ENCODE measurements at regions not wholly inside any gene's neighbourhood (a gene's known extent, or its start where the extent isn't known, plus 50 kb on each side); places are given as distances from the start of the nearest gene placed in this dataset.
A peak's percentile ranks its signal among the peaks of the same experiment; 100 is the strongest.

GRCh38 chr4:124243671-124244366, 468.7 kb downstream of the ANKRD50 start:
- Histone ChIP-seq H3K27ac (no peak overlapping the region), H3K4me3 (no peak overlapping the region)

GRCh38 chr4:124253080-124253479, 459.5 kb downstream of the ANKRD50 start:
- Histone ChIP-seq H3K4me3 (no peak overlapping the region), H3K27ac (no peak overlapping the region)

DNA sequence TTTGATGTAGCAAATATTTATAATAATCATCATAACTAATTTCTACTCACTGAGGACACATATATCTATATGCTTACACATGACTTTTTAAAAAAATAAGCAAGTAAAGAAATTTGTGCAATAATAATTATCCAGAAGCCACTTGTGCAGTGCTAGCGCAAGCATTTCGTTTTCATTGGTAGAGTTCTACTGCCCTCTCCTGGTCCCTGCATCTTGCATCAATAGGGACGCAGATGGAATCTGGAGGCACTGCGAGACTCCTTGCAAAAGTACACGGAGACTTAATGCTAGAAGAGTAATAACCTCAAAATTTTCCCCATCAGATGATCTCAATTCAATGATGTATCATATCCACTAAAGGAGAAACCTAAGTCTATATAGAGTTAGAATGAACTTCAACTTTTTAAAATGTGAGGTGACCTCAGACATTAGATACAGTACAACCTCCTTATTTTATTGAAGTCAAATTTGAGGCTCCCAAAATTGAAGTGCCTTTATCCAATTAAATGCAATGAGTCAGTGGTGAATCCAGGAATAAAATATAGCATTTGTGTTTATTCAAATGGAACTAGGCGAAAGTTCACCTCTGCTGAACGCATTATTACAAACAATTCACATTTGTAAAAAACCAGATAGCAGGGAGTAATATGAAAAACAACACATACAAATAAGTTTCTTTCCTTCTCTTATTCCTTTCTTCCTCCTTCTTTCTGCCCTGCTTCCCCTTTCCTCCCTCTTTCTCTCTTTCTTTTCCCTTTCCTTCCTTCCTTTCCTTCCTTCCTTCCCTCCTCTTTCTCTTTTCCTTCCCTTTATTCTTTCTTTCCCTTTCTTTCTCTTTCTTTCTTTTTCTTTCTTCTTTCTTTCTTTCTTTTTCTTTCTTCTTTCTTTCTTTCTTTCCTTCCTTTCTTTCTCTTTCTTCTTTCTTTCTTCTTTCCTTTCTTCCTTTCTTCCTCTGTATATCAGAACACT, 450.0 kb downstream of the ANKRD50 start:
- no peak overlapping the region for H3K4me3 ChIP-seq
- H3K27ac ChIP-seq: peak overlapping the region in 3 of 21 experiments; percentile 19 to 42 (median 19)

DNA sequence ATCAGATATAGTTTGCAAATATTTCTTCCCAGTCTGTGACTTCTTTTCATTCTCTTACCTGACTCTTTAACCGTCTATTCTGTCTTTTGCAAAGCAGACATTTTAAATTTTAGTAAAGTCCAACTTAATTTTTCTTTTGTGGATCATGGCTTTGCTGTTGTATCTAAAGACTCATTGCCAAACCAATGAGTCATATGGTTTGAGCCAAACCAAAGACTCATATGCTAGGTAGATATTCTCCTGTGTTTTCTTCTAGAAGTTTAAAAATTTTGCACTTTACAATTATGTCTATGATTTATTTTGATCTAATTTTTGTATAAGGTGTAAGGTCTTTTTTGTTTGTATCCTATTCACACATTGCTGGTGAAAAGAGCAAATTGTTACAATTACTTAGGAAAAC, 446.8 kb downstream of the ANKRD50 start:
- H3K4me3 ChIP-seq: no peak overlapping the region
- H3K27ac ChIP-seq: no peak overlapping the region

DNA sequence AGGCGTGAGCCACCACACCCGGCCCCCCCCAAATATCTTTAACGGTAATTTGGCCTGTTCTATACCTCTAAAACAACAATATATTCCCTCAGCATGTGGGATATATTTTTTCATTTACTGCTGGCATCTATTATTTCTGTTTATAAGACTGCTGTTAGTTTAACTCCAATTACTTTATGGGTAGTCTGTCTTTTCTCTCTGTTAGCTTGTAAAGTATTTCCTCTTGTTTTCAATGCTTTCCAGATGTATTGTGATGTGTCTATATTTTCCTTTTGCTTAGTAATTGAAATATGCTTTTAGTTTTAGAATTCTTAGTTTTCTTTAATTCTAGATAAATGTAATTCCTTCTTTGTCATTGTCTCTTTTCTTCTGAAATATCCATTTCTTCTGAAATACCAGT, 445.8 kb downstream of the ANKRD50 start:
- H3K27ac ChIP-seq: peak overlapping the region in 1 of 21 experiments; percentile 51

DNA sequence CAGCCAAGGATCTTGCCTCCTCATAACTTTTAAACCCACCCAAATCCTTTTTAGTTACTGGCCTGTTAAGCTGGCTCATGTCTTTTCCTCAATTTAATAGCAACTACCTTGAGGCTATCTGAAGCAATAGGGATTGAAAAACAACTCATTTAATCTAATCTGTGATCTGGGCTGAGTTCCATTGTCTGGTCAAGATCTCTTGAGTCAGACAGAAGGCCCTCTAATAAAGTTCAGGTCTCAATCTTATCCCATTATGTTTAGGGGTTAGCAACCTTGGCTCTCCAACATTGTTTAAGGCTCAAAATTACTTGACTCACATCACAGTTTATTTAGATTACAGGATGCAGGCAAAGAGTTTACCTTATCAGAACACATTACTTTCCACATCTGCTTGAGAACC, 436.1 kb downstream of the ANKRD50 start:
- no peak overlapping the region for H3K4me3 ChIP-seq
- no peak overlapping the region for H3K27ac ChIP-seq

More for the DNA sequence above, 445.8 kb downstream of the ANKRD50 start:
- H3K4me3 ChIP-seq: no peak overlapping the region

DNA sequence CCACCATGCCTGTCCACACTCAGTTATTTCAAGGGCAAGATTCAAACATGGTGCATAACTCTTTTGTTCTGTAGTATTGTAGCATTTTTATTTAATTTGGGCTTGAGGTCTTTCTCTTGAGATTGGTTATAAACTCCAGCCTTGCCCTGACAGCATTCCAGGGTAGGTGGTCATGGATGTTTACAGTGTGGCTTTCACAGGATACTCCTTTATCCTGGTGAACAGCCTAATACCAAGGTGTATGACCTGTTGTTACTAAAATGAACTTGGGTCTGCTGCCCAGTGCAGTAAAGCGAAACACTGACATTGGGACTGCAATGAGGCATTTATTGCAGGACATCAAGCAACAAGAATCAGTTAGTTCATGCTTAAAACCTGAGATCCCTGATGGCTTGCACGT, 434.8 kb downstream of the ANKRD50 start:
- H3K4me3 ChIP-seq: no peak overlapping the region
- H3K27ac ChIP-seq: no peak overlapping the region

- H3K27ac ChIP-seq: no peak overlapping the region
Measured at GRCh38 chr4:124278477-124278876, 434.1 kb downstream of the ANKRD50 start.

GRCh38 chr4:124279741-124280140, 432.8 kb downstream of the ANKRD50 start:
- H3K27ac ChIP-seq: no peak overlapping the region

More at GRCh38 chr4:124278477-124278876, 434.1 kb downstream of the ANKRD50 start:
- no peak overlapping the region for H3K4me3 ChIP-seq

DNA sequence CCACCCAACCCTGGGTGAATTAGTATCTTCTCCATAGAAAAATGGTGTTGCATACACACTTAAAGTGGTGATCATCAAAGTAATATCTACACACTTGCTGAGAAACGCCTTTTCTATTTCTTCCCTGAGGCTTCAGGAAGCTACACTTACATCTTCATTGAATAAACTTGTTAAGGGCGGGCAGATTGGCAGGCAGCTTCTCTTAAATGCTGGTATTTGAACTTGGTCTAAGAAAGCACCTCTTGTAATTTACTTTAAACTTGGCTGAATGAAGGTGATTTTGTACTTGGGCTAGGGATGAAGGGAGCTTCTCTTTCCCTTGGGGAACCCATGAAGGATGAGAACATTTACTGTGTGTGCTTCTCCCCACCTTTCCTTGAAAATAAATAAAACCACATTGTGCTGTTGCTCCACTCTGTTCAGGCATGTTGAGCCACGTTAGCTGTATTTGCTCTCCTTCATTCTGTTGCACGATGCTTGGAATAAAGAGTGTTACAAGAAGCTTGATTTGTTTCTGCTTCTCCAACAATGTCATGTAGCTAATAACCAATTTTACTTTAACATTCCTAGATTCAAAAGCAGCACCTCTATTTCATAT, 430.1 kb downstream of the ANKRD50 start:
- H3K27ac ChIP-seq: peak overlapping the region in 3 of 21 experiments; percentile 8 to 53 (median 15)

More at GRCh38 chr4:124279741-124280140, 432.8 kb downstream of the ANKRD50 start:
- no peak overlapping the region for H3K4me3 ChIP-seq

DNA sequence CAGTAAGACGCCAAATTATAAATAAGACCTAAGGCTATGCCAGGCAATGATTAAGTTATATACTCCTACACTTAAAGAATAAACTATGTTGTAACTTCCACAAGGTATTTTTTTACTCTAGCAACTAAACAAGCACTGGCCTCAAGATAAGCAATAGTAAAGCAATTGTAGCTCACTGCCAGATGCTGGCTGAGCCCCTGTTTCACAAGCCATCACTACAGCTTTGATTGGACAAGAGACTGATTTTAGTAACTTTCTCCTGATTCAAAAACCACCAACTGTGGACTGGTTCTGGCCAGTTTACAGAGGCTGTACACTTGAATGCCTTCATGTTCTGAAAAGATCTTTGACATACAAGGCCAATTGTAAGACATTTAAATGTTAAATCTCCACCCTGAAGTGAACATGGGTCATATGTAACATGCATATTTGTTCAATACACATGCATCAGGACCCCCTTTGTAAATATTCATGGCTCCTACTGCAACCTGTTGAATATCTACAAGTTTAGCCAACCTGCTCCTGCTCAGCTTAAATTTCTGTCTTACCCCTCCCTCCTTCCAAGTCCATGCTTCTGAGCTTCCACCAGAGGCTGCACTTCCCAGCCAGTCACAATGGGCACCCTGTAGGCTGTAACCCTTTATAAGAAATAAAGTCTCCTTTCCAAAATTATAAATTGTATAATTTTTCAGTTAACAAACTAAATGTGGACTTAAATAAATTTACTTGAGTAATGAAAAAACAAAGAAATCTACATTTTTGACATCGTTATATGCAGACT, 423.6 kb downstream of the ANKRD50 start:
- Histone ChIP-seq H3K4me3 (no peak overlapping the region), H3K27ac (no peak overlapping the region)

More for the DNA sequence above, 430.1 kb downstream of the ANKRD50 start:
- H3K4me3 ChIP-seq: no peak overlapping the region

- no peak overlapping the region for H3K4me3 ChIP-seq
Measured at GRCh38 chr4:124290678-124291077, 421.9 kb downstream of the ANKRD50 start.

DNA sequence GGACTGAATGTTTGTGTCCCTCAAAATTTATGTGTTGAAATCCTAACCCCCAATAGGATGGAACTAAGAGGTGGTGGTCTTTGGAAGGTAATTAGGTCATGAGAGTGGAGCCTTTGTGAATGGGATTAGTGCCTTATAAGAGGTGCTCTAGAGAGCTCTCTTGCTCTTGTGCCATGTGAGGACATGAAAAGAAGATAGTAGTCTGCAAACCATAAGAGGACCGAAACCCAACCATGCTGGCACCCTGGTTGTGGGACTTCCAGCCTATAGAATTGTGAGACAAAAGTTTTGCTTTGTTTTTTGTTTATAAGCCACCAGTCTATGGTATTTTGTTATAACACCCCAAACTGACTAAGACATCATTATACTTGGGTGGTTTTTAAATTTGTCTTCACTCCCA, 417.1 kb downstream of the ANKRD50 start:
- Histone ChIP-seq H3K4me3 (no peak overlapping the region), H3K27ac (no peak overlapping the region)

More at GRCh38 chr4:124290678-124291077, 421.9 kb downstream of the ANKRD50 start:
- no peak overlapping the region for H3K27ac ChIP-seq

GRCh38 chr4:124304941-124305340, 407.6 kb downstream of the ANKRD50 start:
- Histone ChIP-seq H3K27ac (no peak overlapping the region), H3K4me3 (no peak overlapping the region)

DNA sequence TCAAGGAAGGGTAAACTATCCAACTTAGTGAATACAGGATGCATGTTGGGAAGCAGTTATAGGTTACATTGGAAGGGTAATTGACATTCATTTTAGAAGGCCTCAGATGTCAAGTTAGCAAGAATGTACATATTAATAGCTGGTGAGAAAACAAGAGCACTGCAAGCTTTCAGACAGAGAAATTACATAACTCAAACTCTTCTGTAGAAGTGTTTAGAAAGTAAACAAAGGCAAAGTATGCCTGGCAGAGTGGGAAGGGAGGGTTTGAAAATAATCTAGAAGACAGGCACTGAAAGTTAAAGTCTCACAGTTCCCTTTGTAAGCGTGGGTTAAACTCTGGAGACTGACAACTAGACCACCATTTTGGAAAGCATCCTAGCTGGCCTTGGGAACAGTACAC, 406.2 kb downstream of the ANKRD50 start:
- H3K27ac ChIP-seq: no peak overlapping the region
- no peak overlapping the region for H3K4me3 ChIP-seq

DNA sequence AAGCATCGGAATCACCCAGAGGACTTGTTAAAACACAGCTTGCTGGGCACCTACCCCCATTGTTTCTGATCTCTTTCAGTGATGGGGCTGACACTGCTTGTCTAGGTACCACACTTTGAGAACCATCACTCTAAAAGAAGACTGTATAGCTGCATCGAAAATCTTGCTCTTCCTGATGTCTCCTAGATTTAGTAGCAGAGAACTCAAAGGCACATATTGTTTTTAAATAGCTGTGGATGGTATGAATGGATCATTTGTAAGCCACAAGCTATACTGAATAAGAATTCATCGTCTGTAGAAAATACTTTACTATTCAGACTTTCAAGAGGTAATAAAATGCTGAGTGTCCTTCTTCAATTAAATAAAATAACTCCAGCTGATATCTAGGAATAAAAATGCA, 405.4 kb downstream of the ANKRD50 start:
- H3K27ac ChIP-seq: no peak overlapping the region
- H3K4me3 ChIP-seq: no peak overlapping the region

GRCh38 chr4:124318292-124318691, 394.2 kb downstream of the ANKRD50 start:
- no peak overlapping the region for H3K4me3 ChIP-seq

GRCh38 chr4:124321364-124321763, 391.2 kb downstream of the ANKRD50 start:
- no peak overlapping the region for H3K4me3 ChIP-seq

More at GRCh38 chr4:124318292-124318691, 394.2 kb downstream of the ANKRD50 start:
- H3K27ac ChIP-seq: no peak overlapping the region

More at GRCh38 chr4:124321364-124321763, 391.2 kb downstream of the ANKRD50 start:
- no peak overlapping the region for H3K27ac ChIP-seq

All from skin epidermis (tissue), 12 donors.